ENCODE measurements at regions not wholly inside any gene's neighbourhood (a gene's known extent, or its start where the extent isn't known, plus 50 kb on each side); places are given as distances from the start of the nearest gene placed in this dataset.
"Not testable (repeated sequence)": the region's sequence is repeated elsewhere in the genome, so short reads cannot be mapped to it uniquely, and the experiment has no call there.

DNA sequence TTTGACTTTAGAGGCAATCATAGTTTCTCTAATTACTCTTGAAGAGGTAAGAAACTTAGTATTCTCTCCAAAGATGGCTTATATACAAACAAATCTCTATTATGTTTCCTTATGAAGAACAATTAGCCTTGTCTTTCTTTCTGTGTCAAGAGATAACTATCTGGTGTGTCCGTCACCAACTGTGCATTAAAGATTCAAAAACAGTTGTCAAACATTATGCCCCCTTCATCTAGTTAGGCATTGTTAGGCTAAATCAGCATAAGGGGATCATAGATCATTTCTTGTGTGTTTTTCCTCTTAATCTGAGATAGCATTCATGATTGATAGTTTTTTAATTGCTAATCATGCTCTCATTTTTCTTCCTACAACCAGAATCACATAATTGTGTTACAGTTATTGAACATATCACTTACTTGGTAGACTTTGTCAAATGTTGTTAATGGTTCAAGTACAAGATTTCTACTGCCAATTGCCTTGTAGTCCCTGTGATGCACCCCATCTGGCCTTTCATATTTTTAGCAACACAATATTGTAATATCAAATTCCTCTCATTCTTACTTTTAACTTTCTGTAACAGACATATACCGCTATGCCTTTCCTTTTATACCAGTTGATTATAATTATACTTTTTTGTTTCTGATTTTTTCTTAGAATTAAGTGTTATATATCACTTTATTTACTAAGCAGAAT is 612.7 kb downstream of the SLITRK6 start:
- no peak for DNase-seq

DNA sequence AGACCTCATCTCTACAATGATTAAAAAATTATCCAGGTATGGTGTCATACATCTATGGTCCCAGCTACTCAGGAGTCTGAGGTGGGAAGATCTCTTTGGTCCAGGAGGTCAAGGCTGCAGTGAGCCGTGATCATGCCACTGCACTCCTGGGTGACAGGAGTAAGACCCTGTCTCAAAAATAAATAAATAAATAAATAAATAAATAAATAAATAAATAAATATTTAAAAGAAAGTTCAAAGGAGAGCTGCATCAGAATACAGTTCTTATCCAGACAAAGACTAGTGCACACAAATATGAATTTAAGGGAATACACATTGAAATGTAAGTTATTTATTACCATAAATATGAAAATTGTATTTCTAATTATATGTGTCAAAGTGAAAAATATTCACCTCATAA is 624.9 kb downstream of the SLITRK6 start:
- DNase-seq = no peak

DNA sequence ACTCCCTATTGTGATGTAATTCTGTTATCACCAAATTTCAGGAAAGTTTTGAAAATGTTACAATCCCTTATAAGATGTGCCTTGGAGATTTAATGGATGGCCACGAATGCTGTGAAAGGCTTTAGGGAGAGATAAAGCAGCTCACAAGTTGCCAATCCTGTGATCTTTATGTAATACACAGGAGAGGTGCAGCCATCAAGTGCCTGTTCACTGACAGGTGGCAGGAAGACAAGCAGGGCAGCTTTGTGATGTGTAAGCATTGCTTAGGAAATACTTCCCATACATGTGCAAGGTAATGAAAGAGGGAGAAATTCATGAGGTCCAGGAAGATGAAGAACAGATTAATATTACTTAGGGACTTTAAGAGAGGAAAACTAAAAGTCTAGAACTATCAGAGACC is 628.8 kb downstream of the SLITRK6 start:
- DNase-seq = no peak

- DNase-seq = no peak
Observed at GRCh38 chr13:85166891-85167290, 632.3 kb downstream of the SLITRK6 start.

DNA sequence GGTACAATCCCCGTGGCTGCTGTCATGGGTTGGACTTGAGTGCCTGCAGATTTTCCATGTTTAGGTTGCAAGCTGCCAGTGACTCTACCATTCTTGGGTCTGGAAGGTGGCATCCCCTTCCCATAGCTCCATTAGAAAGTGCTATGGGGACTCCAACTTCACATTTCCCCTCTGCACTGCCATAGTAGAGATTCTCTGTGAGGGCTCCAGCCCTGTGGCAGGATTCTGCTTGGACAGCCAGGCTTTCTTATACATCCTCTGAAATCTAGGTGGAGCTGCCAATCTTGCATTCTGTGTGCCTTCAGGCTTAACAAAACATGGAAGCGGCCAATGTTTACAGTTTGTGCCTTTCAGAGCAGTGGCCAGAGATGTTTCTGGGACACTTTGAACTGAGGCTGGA is 636.2 kb downstream of the SLITRK6 start:
- DNase-seq = no peak

DNA sequence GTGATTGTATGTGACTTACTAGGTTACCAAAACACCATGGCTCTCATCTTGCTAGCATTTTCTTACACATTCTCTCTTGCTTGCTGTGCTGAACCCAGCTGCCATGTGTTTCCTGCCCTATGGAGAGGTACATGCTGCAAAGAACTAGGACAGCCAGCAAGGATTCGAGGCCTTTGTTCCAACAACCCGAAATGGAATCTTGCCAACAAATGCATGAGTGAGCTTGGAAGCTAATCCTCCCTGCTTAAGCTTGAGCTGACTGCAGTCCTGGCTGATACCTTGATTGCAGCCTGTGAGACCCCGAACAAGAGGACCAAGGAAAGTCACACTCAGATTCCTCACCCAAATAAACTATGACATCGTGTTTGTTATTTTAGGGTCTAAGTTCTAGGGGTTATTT is 651.2 kb downstream of the SLITRK6 start:
- DNase-seq = no peak

GRCh38 chr13:85142351-85142927 is 656.8 kb downstream of the SLITRK6 start:
- DNase-seq = no peak

- DNase-seq = no peak
Observed at GRCh38 chr13:85141401-85141800, 657.8 kb downstream of the SLITRK6 start.

DNA sequence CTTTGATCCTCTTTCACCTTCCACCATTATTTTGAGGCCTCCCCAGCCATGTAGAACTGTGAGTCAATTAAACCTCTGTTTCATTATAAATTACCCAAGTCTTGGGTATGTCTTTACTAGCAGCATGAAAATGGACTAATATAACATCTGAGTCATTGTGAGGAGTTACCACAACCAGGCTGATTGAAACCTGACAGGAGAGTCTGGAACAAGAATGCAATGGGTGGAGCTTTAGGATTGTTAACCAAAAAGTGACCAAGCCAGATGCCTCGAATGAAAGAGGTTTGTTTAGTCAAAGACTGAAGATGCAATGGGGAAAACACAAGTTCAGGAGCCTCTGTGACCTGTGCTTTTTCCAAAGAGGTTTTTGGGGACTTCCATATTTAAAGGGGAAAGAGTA is 659.0 kb downstream of the SLITRK6 start:
- no peak for DNase-seq

DNA sequence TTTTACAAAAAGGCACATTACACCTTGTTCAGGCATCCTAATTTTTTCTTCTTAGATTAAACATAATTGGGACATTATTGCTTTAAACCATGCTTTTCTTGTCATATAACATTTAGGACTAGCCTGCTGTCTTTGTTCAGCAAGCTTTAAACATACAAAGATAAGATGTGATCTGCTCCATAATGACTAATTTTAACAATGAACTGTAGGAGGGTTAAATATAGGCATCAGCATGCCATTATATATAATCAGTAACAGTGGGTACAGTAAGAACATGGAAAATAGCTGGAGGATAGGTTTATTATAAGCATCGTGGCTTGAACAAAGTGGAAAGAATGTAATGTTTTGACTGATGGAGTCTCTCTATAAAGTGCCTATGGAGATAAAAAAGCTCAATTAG is 661.7 kb downstream of the SLITRK6 start:
- no peak for DNase-seq

DNA sequence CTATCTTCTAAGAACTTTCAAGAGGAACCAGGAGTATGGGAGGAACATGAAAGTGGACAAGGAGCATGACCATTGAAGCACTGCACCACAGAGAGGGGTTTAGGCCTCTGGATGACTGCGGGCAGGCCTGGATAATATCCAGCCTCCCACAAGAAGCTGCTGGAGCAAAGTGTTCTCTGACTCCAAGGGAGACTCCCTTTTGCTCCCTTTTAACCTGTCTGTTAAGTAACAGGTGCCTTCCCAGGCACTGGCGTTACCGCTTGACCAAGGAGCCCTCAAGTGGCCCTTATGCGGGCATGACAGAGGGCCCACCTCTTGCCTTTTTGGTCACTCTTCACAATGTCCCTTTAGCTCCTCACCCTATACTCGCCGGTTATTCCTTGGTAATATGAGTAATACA is 666.2 kb downstream of the SLITRK6 start:
- DNase-seq = no peak

DNA sequence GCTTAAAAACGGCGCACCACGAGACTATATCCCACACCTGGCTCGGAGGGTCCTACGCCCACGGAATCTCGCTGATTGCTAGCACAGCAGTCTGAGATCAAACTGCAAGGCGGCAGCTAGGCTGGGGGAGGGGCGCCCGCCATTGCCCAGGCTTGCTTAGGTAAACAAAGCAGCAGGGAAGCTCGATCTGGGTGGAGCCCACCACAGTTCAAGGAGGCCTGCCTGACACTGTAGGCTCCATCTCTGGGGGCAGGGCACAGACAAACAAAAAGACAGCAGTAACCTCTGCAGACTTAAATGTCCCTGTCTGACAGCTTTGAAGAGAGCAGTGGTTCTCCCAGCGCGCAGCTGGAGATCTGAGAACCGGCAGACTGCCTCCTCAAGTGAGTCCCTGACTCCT is 675.7 kb downstream of the SLITRK6 start:
- not testable (repeated sequence) for DNase-seq

GRCh38 chr13:85108356-85108755 is 690.9 kb downstream of the SLITRK6 start:
- DNase-seq = no peak

DNA sequence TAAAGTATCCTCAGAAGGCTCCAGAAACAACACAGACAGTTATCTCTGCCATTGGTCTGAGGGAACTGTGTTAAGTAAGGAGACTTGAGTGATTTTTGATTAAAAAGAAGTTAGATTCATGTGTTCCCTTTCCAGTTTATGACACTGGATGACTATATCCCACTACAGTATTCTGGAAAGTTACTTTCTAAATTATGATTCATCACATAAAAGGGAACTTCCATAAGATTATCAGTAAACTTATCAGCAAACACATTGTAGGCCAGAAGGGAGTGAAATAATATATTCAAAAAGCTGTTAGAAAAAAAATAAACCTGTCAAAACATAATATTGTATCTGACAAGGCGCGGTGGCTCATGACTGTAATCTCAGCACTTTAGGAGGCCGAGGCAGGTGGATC is 700.0 kb downstream of the SLITRK6 start:
- no peak for DNase-seq

GRCh38 chr13:85095418-85096272 is 703.6 kb downstream of the SLITRK6 start:
- DNase-seq = no peak

GRCh38 chr13:85093808-85094207 is 705.4 kb downstream of the SLITRK6 start:
- DNase-seq = no peak

DNA sequence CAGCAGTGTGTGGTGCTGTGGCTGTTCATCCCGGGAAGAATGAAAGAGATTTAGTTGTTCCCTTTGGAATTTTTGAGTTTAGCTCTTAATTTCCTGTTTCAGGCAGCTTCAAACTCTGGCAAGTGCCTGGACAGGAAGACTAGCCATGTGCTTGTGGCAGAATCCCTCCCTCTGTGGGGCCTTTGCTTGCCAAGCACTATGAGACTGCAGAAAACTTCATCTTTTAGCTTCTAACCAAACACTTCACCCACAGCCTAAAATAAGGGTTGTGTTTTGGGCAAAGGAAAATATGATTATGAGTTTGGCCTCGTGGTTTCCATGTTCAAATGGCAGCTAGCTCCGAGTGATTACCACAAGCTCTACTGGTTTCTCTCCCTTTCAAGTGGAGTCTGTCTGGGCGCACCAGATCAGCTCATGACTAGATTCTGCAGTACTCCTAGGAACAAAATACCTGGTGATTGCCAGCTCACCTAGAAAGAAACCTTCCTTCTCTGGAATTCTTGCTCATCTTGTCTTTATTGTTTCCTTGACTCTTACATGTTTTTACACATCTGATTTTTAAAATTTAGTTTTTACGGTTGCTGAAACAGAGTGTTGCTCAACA is 707.5 kb downstream of the SLITRK6 start:
- no peak for DNase-seq

GRCh38 chr13:85089186-85089585 is 710.0 kb downstream of the SLITRK6 start:
- no peak for DNase-seq

- no peak for DNase-seq
Observed at GRCh38 chr13:85080691-85081090, 718.5 kb downstream of the SLITRK6 start.

GRCh38 chr13:85076343-85076742 is 722.9 kb downstream of the SLITRK6 start:
- no peak for DNase-seq

GRCh38 chr13:85074543-85075313 is 724.5 kb downstream of the SLITRK6 start:
- no peak for DNase-seq

GRCh38 chr13:85068231-85068630 is 731.0 kb downstream of the SLITRK6 start:
- no peak for DNase-seq

- DNase-seq = no peak
Observed at GRCh38 chr13:85040215-85040614, 759.0 kb downstream of the SLITRK6 start.
